ENCODE measurements at regions not wholly inside any gene's neighbourhood (a gene's known extent, or its start where the extent isn't known, plus 50 kb on each side); places are given as distances from the start of the nearest gene placed in this dataset.

DNA sequence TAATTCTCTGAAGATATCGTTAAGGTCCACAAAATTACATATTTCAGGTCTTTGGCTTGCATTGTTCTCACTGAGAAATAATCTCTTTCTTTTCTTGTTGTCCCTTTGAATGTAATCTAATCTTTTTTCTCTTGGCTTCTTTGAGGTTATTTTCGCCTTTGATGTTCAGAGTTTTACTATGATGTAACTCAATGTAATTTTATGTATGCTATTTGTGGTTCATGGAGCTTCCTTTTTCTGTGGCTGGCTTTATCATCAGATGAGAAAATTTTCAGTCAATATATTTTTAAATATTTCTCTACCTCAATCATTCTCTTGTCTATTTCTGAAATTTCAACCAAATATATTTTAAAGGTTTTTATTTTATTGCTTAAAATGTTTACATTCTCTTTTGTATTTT lies 672.2 kb downstream of the TRAM1L1 start:
- DNase-seq (ENCODE audit: low read depth): no peak

DNA sequence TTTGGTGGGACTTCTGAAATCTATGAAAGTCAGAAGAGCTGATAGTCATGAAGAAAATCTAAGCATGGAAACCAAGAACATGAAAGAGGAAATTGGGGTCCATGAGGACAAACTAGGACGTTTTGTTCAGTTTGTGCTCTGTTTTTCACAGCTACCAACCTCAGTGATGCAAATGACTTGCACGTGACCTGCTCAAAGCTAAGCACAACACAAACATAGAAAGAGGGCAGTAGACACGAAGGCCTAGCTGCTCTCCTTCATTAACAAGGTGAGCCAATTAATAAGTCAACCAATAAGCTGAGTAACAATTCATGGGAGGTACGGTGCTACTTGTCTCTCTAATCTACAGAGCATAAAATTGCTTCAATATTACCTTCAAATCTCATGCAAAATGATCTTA lies 684.1 kb downstream of the TRAM1L1 start:
- DNase-seq (ENCODE audit: low read depth): no peak

- no peak for DNase-seq (ENCODE audit: low read depth)
These were observed 684.9 kb downstream of the TRAM1L1 start for GRCh38 chr4:116400480-116400879.

DNA sequence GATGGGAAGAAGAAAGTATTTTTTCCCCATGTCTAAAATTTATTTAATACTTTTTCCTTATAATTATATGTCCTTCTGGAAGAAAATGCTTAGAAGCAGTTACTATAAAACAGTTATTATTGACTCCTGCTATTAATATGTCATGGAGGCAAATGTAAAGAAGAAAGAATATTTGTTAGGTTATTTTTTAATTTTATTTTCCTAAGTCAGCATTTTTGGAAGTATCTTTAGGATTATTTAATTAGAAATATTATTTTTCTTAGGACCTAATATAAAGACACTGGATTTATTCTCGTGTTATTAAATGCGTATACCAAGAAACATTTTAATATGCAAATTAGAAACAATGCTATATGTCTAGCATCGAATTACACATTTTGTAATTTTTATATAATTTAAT lies 687.7 kb downstream of the TRAM1L1 start:
- no peak for DNase-seq (ENCODE audit: low read depth)

- no peak for DNase-seq (ENCODE audit: low read depth)
These were observed 688.1 kb downstream of the TRAM1L1 start for GRCh38 chr4:116397291-116397690.

DNA sequence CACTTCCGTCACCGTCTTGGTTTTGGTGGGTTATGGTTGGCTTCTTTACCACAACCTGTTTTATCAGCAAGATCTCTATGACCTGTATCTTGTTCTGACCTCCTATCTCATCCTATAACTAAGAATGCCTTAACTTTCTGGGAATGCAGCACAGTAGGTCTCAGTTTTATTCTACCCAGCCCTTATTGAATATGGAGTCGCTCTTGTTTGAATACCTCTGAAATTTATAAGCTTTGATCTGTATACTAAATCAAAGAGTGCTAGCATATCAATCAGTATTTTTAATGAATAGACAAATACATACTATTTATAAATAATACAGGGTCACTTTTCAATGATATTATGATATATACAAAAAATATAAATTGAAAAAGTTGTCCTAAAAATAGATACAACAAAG lies 690.0 kb downstream of the TRAM1L1 start:
- no peak for DNase-seq (ENCODE audit: low read depth)

DNA sequence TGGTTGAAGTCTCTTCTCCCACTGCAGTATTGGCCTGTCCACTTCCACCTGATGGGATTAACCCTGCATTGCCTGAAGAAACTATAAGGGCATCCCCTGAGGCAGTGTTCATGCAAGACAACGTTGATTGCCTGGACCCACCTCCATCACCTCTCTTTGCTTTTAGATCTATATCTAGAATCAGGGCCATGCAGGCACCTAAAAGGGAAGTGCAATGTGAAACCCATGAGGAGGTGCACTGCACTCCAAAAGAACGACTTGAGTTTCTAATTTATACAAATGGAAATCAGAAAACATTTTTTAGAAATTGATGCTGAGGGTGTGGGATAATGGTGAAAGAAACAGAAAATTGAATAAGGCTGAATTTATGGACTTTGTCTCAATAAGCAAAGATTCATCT lies 694.4 kb downstream of the TRAM1L1 start:
- no peak for DNase-seq (ENCODE audit: low read depth)

- DNase-seq (ENCODE audit: low read depth): no peak
These were observed 696.2 kb downstream of the TRAM1L1 start for GRCh38 chr4:116389139-116389538.

DNA sequence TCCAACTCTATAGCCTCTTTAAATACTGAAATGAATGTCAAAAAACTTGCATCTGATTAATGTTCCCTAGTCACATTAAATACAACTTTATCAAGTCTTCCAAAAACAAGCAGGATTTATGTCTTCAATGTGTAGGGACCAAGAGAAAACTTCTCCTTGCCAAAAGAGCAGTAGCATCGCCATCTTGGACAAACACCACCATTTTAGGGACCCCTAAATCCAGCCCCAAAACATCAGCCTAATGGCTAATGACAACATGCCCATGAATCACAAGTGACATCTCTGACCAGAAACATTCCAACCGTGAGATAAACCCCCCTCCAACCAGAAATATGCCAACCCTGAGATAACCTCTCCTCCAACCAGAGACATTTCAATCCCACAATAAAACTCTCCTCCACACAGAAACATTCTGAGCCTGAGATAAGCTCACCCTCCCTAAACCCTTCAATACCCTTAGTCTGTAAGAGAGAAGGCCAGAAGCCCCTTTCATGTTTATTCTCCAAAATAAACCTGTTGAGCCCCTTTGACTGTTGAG lies 697.4 kb downstream of the TRAM1L1 start:
- no peak for DNase-seq (ENCODE audit: low read depth)

- no peak for DNase-seq (ENCODE audit: low read depth)
These were observed 698.5 kb downstream of the TRAM1L1 start for GRCh38 chr4:116386856-116387255.

DNA sequence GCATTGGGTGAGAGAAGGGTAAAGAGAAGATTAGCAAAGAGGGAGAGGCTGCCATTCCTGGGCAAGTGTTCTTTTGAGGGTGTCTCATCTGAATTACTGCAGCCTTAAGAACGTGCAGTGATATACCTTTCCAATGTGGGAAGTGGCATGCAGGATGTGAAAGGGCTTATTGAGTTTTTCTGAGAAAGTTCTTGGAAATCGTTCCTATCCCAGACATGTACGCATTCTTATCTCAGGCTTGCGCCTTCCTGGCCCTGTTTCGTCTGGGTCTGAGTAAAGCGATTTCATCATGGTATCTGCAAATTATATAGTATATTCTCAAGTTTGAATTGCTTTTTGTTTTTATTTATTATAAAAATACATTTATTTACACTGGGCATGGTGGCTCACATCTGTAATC lies 699.8 kb downstream of the TRAM1L1 start:
- DNase-seq (ENCODE audit: low read depth): no peak

DNA sequence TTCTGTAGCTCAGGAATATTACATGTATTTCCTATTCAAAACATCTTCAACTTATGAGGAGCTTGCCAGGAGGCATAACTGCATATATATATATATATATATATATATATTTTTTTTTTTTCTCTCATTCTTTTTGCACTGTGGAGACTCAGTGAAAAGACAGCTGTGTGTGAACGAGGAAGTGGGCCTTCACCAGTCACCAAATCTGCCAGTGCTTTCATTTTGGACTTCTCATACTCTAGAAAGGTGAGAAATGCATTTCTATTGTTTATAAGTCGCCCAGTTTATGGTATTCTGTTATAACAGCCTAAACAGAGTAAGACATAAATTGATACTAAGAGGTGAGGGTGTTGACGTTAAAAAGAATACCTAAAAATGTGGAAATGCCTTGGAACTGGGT lies 710.6 kb downstream of the TRAM1L1 start:
- DNase-seq (ENCODE audit: low read depth): no peak

- DNase-seq (ENCODE audit: low read depth): no peak
These were observed 722.8 kb downstream of the TRAM1L1 start for GRCh38 chr4:116362583-116362982.

DNA sequence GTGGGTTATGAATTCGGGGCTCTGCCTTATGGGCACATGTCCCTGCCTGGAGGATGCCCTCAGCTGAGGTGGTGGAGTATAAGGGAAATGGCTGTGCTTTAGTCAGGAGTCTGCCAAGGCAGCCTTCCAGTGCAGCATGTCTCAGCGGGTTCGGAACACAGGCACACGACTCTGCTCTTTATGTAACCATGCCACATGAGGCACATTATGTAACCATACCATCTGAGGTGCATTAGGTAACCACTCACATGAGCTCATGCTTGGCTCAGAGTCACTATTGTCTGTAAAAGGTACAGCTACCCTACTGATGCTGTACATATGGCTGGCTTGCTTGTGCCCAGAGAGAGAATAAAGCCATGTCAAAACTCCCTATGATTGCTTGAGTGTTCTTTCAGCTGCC lies 723.6 kb downstream of the TRAM1L1 start:
- no peak for DNase-seq (ENCODE audit: low read depth)

GRCh38 chr4:116358633-116359222 lies 726.6 kb downstream of the TRAM1L1 start:
- DNase-seq (ENCODE audit: low read depth): peak; percentile 3

GRCh38 chr4:116357758-116358157 lies 727.6 kb downstream of the TRAM1L1 start:
- DNase-seq (ENCODE audit: low read depth): no peak

DNA sequence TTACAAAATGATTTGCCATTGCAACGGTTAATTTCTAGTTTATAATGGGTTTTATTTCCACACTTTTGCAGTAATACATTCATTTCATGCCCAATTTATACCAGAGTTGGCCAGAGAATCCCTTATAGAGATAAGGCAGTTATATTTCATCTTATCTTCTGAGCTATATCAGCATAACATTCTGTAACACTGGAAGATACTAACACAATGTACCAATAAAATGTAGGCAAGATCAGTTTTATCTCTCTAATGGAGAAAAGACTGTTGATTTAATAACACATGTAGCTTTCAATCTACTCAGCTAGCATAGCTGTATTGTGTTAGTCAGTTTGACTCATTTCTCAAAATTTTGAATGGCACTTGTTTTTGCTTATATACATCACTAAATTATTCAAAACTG lies 738.6 kb downstream of the TRAM1L1 start:
- DNase-seq (ENCODE audit: low read depth): no peak

DNA sequence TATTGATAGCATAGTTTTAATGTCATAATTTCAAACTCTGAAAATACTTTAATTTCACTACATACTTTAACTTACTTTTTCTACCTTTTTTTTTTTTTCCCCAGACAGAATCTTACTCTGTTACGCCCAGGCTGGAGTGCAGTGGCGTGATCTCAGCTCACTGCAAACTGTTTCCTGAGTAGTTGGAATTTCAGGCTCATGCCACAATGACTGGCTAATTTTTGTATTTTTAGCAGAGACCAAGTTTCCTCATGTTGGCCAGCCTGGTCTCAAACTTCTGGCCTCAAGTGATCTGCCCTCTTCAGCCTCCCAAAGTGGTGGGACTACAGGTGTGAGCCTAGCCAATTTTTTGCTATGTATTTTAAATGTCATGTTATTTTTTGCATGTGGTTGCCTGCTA lies 741.6 kb downstream of the TRAM1L1 start:
- no peak for DNase-seq (ENCODE audit: low read depth)

DNA sequence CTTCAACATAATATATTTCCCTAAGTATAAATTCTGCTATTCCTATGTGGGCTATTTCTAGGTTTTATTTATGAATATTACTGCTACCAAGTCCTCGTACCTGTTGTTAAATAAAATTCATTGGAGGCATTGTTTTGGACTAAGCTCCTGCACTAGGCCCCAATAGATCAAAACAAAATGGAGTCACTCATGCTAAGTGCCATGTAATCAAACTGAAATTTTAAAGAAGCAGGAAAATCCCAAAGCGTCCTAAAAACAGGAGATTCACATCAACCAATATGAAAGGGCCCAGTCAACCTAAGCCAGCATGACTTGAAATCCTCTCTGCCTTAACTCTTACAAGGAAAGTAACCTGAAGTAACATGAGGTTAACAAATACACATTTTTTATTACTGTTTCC lies 743.2 kb downstream of the TRAM1L1 start:
- no peak for DNase-seq (ENCODE audit: low read depth)

GRCh38 chr4:116332508-116332907 lies 752.9 kb downstream of the TRAM1L1 start:
- DNase-seq (ENCODE audit: low read depth): no peak

DNA sequence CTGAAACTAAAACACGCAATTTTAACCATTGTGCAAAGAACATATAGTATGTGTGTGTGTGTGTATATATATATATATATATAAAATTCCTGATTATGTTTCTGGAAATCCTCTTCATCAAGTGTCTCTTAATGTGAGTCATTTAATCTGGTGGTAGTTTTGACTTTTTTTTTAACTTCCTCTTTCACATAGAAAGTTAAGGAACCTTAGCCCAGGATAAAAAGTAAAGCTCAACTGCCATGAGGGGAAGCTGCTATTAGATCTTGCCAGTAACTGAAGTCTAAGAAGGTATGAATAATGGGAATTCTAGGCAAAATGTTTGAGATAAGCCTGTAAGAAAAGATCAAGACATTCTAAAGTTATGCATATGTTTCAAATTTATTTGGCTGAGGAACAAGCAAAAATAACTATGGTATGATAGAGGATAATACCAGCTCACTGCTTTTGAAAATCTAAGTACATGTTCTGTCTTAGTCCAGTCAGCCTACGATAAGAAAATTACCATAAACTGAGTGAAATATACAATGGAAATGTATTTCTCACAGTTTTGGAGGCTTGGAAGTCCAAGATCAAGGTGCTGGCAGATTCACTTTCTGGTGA lies 757.0 kb downstream of the TRAM1L1 start:
- no peak for DNase-seq (ENCODE audit: low read depth)

DNA sequence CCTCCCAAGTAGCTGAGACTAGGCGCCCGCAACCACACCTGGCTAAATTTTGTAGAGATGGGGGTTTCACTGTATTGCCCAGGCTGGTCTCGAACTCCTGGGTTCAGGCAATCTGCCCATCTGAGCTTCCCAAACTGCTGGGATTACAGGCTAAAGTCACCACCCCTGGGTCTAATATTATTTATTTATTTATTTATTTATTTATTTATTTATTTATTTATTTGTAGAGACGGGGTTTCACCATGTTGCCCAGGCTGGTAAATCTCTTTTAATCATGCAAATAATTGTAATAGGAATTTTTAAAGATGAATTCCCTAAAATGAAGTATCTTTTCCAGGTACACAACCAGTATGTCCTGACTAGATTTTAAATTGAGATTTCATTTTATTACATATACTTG lies 761.8 kb downstream of the TRAM1L1 start:
- no peak for DNase-seq (ENCODE audit: low read depth)

- no peak for DNase-seq (ENCODE audit: low read depth)
These were observed 763.9 kb downstream of the TRAM1L1 start for GRCh38 chr4:116321471-116321870.

DNA sequence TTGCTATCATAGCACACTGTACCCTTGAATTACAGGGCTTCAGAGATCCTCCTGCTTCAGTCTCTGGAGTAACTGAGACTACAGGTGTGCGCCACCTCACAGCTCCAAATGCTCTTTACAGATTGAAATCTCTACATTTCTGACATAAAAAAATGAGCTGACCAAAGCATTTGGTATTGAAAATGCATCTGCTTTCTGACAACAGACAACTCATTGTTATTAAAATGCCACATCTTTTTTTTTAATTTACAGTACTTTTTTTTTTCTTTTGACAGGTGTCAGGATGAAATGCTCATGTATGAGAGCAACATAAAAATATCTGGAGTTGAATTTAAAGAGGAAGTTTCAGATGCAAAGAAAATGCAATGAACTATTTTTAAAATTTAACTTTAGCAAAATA lies 764.5 kb downstream of the TRAM1L1 start:
- DNase-seq (ENCODE audit: low read depth): no peak
